ENCODE measurements at regions not wholly inside any gene's neighbourhood (a gene's known extent, or its start where the extent isn't known, plus 50 kb on each side); places are given as distances from the start of the nearest gene placed in this dataset.

- no peak for DNase-seq
Measured at GRCh38 chr3:26558257-26558656, 64.3 kb upstream of the LRRC3B start.

GRCh38 chr3:26559227-26559626, 63.3 kb upstream of the LRRC3B start:
- no peak for DNase-seq

GRCh38 chr3:26560081-26560480, 62.5 kb upstream of the LRRC3B start:
- no peak for DNase-seq

- no peak for DNase-seq
Measured at GRCh38 chr3:26562021-26562768, 60.4 kb upstream of the LRRC3B start.
